ENCODE measurements at regions not wholly inside any gene's neighbourhood (a gene's known extent, or its start where the extent isn't known, plus 50 kb on each side); places are given as distances from the start of the nearest gene placed in this dataset.
A peak's percentile ranks its signal among the peaks of the same experiment; 100 is the strongest.

GRCh38 chr7:88358881-88359280, 52.2 kb upstream of the STEAP4 start:
- Histone ChIP-seq H3K27ac (no peak overlapping the region), H3K36me3 (no peaks in the 10 kb centered on the region), H3K27me3 (no peaks in the 10 kb centered on the region), H3K9me3 (no peaks in the 10 kb centered on the region), H3K4me3 (no peak overlapping the region), H3K4me1 (no peaks in the 10 kb centered on the region)
- no peak for DNase-seq (ENCODE audit: low spot score)
- no peak for TF ChIP-seq CTCF (IDR thresholded peaks at IDR 0.05)

DNA sequence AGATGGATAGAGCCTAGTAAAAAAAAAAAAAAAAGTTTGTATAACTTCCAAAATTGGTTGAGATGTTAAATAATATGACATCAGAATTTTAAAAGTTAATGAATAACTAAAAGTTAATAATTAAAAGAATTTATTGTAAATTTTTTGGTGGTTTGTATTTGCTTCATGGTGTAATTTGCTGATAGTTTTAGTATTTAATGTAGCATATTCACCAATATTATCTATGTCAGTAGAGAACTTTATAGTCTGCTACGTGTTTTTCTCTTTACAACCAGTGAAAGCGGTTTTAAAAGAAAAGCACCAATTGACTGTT, 51.8 kb upstream of the STEAP4 start:
- Histone ChIP-seq H3K36me3 (no peaks in the 10 kb centered on the region), H3K27ac (no peak overlapping the region), H3K9me3 (no peaks in the 10 kb centered on the region), H3K27me3 (no peaks in the 10 kb centered on the region), H3K4me1 (no peaks in the 10 kb centered on the region), H3K4me3 (no peak overlapping the region)
- no peak for DNase-seq (ENCODE audit: low spot score)
- TF ChIP-seq CTCF (IDR thresholded peaks at IDR 0.05) = no peak

GRCh38 chr7:88357781-88358525, 51.3 kb upstream of the STEAP4 start:
- no peak overlapping the region for H3K4me3 ChIP-seq
- no peak overlapping the region for H3K27ac ChIP-seq
- H3K9me3 ChIP-seq = no peaks in the 10 kb centered on the region
- DNase-seq (ENCODE audit: low spot score) = no peak
- no peaks in the 10 kb centered on the region for H3K27me3 ChIP-seq
- no peaks in the 10 kb centered on the region for H3K36me3 ChIP-seq
- TF ChIP-seq CTCF (IDR thresholded peaks at IDR 0.05) = peak; percentile 21 to 67
- no peaks in the 10 kb centered on the region for H3K4me1 ChIP-seq

DNA sequence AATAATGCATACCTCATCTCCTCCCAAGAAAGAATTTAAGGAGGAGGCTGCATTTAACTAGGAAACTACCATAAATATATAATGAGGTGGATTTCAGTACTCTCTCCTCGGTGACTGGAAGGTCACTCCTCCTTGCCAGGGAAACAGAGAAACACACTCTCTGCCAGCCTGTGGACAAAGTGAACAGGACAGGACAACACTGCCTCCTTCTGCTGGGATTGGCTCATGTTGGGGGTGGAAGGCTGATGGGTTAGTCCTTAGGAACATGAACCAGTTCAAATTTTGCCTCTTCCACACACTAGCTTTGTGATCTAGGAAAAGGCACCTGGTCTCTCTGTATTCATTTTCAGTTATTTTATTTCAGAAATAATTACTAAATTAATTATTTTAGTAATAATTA, 50.6 kb upstream of the STEAP4 start:
- Histone ChIP-seq H3K27ac (no peak overlapping the region), H3K4me1 (no peaks in the 10 kb centered on the region), H3K9me3 (no peaks in the 10 kb centered on the region), H3K27me3 (no peaks in the 10 kb centered on the region), H3K36me3 (no peaks in the 10 kb centered on the region), H3K4me3 (no peak overlapping the region)
- no peak for DNase-seq (ENCODE audit: low spot score)
- TF ChIP-seq CTCF (IDR thresholded peaks at IDR 0.05) = no peak
